Natural killer cell (primary cell): ENCODE measurements at regions not wholly inside any gene's neighbourhood (a gene's known extent, or its start where the extent isn't known, plus 50 kb on each side); places are given as distances from the start of the nearest gene placed in this dataset.

Source experiments
- ATAC-seq, 3 donors: fragments of 150-1000 bp in 2 of 3; fragments of 200-7000 bp in 1 of 3; cut with Tn5 transposase; 1 replicate in 1 of 3; 2 replicates in 2 of 3; pipeline ENCODE4 v1.10.0; 2021; ENCODE audit warnings: mild to moderate bottlenecking in 2 of 3, moderate library complexity in 2 of 3
- DNase-seq, 2 donors: peaks; one replicate each; pipeline versions ENCODE4 v3.0.0 to v3.0.0-alpha.2; 2013 to 2021; ENCODE audit warnings: mixed read lengths in 1 of 2
- H3K27ac ChIP-seq: one replicate; pipeline ENCODE4 v1.5.1; 2013; ENCODE audit warnings: mild to moderate bottlenecking, low read length
- H3K27me3 ChIP-seq: one replicate; pipeline ENCODE4 v1.6.1; 2013; ENCODE audit warnings: low read length; ENCODE audit not compliant: control insufficient read depth, insufficient read depth
- H3K36me3 ChIP-seq: one replicate; pipeline ENCODE4 v1.6.1; 2013; ENCODE audit warnings: low read length; ENCODE audit not compliant: control insufficient read depth, insufficient read depth
- H3K4me1 ChIP-seq: one replicate; pipeline ENCODE4 v1.6.1; 2013; ENCODE audit warnings: low read length; ENCODE audit not compliant: control insufficient read depth, insufficient read depth
- H3K4me3 ChIP-seq: one replicate; pipeline ENCODE4 v1.5.1; 2013; ENCODE audit warnings: low read length
- H3K9me3 ChIP-seq: one replicate; pipeline ENCODE4 v1.6.1; 2013; ENCODE audit warnings: low read length; ENCODE audit not compliant: control insufficient read depth, insufficient read depth
- H3K27ac Mint-ChIP-seq, 2 donors: one replicate each; pipeline ENCODE4 v1.8.0; 2022; ENCODE audit warnings: mild to moderate bottlenecking in 2 of 2, mixed read lengths in 2 of 2, moderate library complexity in 1 of 2
- H3K27me3 Mint-ChIP-seq, 2 donors: one replicate each; pipeline ENCODE4 v1.8.0; 2022; ENCODE audit warnings: low read depth in 2 of 2, mixed read lengths in 2 of 2
- H3K36me3 Mint-ChIP-seq: one replicate; pipeline ENCODE4 v1.8.0; 2022; ENCODE audit warnings: mixed read lengths
- H3K4me1 Mint-ChIP-seq, 2 donors: one replicate each; pipeline ENCODE4 v1.8.0; 2022; ENCODE audit warnings: mixed read lengths in 2 of 2
- H3K4me3 Mint-ChIP-seq: one replicate; pipeline ENCODE4 v1.8.0; 2022; ENCODE audit warnings: mild to moderate bottlenecking, moderate library complexity, mixed read lengths
- H3K9me3 Mint-ChIP-seq, 2 donors: one replicate each; pipeline ENCODE4 v1.8.0; 2022; ENCODE audit warnings: mixed read lengths in 2 of 2
- CTCF ChIP-seq: fragments of 200-600 bp; IDR thresholded peaks from one replicate; pipeline ENCODE4 v1.8.0; 2022; ENCODE audit warnings: antibody characterized with exemption
- WGBS: methylation state at CpG from one replicate; pipeline ENCODE4 v1.1.7; 2013; ENCODE audit warnings: missing lambda C conversion rate; ENCODE audit not compliant: insufficient coverage; 5-methylcytosine and 5-hydroxymethylcytosine counted together
- intact Hi-C: fragments of 100-400 bp; cut with micrococcal nuclease; formaldehyde crosslinking; loops from one replicate; pipeline ENCODE4 v1.14.2; 2022

- ATAC-seq: no peak
- Histone ChIP-seq H3K36me3 (no peaks in the 10 kb centered on the region), H3K4me1 (no peaks in the 10 kb centered on the region), H3K4me3 (no peak overlapping the region), H3K27ac (no peak overlapping the region), H3K9me3 (no peaks in the 10 kb centered on the region), H3K27me3 (no peaks in the 10 kb centered on the region)
- TF ChIP-seq CTCF: no peak
- H3K4me3 Mint-ChIP-seq: no peak overlapping the region
- H3K4me1 Mint-ChIP-seq: no peaks in the 10 kb centered on the region
- H3K27ac Mint-ChIP-seq: no peak overlapping the region
- WGBS: 92% methylated on average over 2 of the region's 2 CpGs
- no peaks in the 10 kb centered on the region for H3K36me3 Mint-ChIP-seq
- H3K27me3 Mint-ChIP-seq: peaks cover 15 to 34% of the 10 kb centered on the region in 2 donors
- DNase-seq: no peak
- intact Hi-C loops: loop anchor here (5.0 kb wide), 1 partner anchor 626 kb away; no protein-coding TSS in a partner anchor
- no peaks in the 10 kb centered on the region for H3K9me3 Mint-ChIP-seq
Measured at GRCh38 chr19:30651691-30652090, 279.5 kb downstream of the ZNF536 start.

- Mint-ChIP-seq H3K9me3 (no peaks in the 10 kb centered on the region), H3K4me3 (no peak overlapping the region), H3K27ac (no peak overlapping the region), H3K27me3 (peaks cover 13 to 40% of the 10 kb centered on the region in 2 donors), H3K36me3 (no peaks in the 10 kb centered on the region), H3K4me1 (no peaks in the 10 kb centered on the region)
- ATAC-seq: no peak
- Histone ChIP-seq H3K27ac (no peak overlapping the region), H3K27me3 (no peaks in the 10 kb centered on the region), H3K9me3 (no peaks in the 10 kb centered on the region), H3K4me3 (no peak overlapping the region), H3K4me1 (no peaks in the 10 kb centered on the region), H3K36me3 (no peaks in the 10 kb centered on the region)
- DNase-seq: no peak
- no peak for TF ChIP-seq CTCF
- intact Hi-C loops: loop anchor here (5.0 kb wide), 1 partner anchor 626 kb away; no protein-coding TSS in a partner anchor
- WGBS: 82% methylated on average over 9 of the region's 10 CpGs
Measured at GRCh38 chr19:30651066-30651465, 278.9 kb downstream of the ZNF536 start.

- Mint-ChIP-seq H3K27ac (no peak overlapping the region), H3K4me1 (no peaks in the 10 kb centered on the region), H3K4me3 (no peak overlapping the region), H3K36me3 (no peaks in the 10 kb centered on the region), H3K27me3 (peaks cover 11 to 41% of the 10 kb centered on the region in 2 donors), H3K9me3 (no peaks in the 10 kb centered on the region)
- no peak overlapping the region for H3K27ac ChIP-seq
- WGBS: 11% methylated on average over 8 of the region's 9 CpGs
- no peaks in the 10 kb centered on the region for H3K27me3 ChIP-seq
- no peak for TF ChIP-seq CTCF
- DNase-seq (peak in 1 of 2 donors; percentile 48), ATAC-seq (no peak)
- H3K4me3 ChIP-seq: no peak overlapping the region
- no peaks in the 10 kb centered on the region for H3K4me1 ChIP-seq
- intact Hi-C loops: loop anchor here (5.0 kb wide), 1 partner anchor 627 kb away; no protein-coding TSS in a partner anchor
- no peaks in the 10 kb centered on the region for H3K9me3 ChIP-seq
- H3K36me3 ChIP-seq: no peaks in the 10 kb centered on the region
Measured at GRCh38 chr19:30649934-30650614, 277.9 kb downstream of the ZNF536 start.
